HL-60/S4 treated with retinoic acid at 250 ng/mL for 4 days and 3 days (cell line): ENCODE measurements at regions not wholly inside any gene's neighbourhood (a gene's known extent, or its start where the extent isn't known, plus 50 kb on each side); places are given as distances from the start of the nearest gene placed in this dataset.
"Not testable (repeated sequence)": the region's sequence is repeated elsewhere in the genome, so short reads cannot be mapped to it uniquely, and the experiment has no call there.

Source experiments
- in situ Hi-C: fragments of 300-500 bp; cut with MboI; formaldehyde crosslinking; loops from 2 replicates; pipeline ENCODE4 v1.7.0; 2022; ENCODE audit warnings: low sequenced_read_pairs

- in situ Hi-C loops = loop anchor here (25.0 kb wide), 1 partner anchor 423 kb away; no protein-coding TSS in a partner anchor
Observed at GRCh38 chr1:10935724-10936123, 76.7 kb upstream of the TARDBP start.

- in situ Hi-C loops = loop anchor here (25.0 kb wide), 1 partner anchor 425 kb away; no protein-coding TSS in a partner anchor
Observed at GRCh38 chr1:10936998-10937901, 75.2 kb upstream of the TARDBP start.

DNA sequence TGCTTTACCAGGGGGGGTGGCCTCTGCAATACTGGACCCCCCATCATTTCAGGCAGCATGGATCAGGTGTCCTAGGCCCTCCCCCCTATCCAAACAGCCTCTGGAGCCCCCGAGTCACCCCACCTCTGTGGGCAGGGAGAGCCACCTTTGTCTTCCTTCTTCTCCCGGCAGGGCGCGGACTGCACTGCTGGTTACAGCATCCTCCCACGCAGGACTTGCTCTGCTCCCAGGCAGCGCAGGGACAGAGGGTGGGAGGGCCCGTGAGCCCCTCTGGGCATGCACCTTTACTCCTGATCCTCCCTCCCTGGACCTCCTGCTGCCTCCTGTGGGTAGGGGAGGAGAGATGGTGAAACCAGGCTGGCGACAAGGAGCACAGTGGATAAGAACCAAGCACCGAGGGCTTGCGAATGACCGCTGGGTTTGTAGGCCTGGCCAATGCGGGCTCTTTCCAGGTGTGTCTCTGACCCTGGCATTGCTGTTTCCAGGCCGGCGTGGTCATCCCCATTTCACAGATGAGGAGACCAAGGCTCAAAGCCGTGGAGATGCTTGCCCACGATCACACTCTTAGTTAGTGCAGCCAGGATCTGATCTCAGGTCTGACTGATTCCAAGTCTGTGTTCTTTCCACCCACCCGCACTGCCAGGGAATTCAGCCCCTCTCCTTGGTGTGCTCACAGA lies 73.6 kb upstream of the TARDBP start:
- in situ Hi-C loops = loop anchor here (25.0 kb wide), 1 partner anchor 427 kb away; no protein-coding TSS in a partner anchor

DNA sequence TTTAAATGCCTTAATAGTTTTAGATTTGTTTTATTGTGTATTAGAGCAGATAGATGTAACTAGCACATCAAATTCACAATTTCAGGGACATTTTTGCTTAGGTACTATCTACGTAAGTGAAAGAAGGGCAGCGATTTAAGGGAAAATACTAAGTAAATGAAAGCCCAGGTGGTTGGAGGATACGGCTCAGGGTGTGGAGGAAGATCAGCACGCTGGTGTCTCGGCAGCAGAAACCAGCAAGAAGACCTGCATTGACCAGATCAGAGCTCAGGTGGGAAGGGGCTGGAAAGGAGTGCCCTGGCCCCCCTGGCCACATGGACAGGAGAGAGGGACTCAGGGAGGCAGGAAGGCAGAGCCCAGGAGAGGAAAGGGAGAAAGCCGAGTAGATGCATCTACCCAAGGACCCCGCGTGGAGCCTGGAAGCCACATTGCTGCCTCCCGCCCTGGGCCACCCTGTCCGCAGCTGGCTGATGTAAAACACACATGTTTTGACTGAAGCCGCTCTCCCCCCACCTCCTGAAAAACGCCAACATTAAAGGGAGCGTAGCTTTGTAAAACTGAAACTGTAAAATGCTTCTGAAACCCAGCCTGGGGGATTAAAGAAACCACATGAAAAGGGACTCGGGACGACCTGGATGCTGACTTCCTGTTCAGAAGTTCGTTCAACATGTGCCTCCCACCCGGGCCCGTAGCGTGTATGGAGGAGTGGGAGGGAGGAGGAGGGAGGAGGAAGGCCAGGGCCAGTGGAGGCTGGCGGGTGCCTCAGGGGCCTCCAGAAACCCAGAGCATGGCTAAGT lies 72.6 kb upstream of the TARDBP start:
- in situ Hi-C loops = loop anchor here (25.0 kb wide), 1 partner anchor 428 kb away; no protein-coding TSS in a partner anchor

GRCh38 chr1:10940451-10940804 lies 72.0 kb upstream of the TARDBP start:
- in situ Hi-C loops = loop anchor here (25.0 kb wide), 1 partner anchor 428 kb away; no protein-coding TSS in a partner anchor

GRCh38 chr1:10940838-10941237 lies 71.6 kb upstream of the TARDBP start:
- in situ Hi-C loops = loop anchor here (25.0 kb wide), 1 partner anchor 429 kb away; no protein-coding TSS in a partner anchor

DNA sequence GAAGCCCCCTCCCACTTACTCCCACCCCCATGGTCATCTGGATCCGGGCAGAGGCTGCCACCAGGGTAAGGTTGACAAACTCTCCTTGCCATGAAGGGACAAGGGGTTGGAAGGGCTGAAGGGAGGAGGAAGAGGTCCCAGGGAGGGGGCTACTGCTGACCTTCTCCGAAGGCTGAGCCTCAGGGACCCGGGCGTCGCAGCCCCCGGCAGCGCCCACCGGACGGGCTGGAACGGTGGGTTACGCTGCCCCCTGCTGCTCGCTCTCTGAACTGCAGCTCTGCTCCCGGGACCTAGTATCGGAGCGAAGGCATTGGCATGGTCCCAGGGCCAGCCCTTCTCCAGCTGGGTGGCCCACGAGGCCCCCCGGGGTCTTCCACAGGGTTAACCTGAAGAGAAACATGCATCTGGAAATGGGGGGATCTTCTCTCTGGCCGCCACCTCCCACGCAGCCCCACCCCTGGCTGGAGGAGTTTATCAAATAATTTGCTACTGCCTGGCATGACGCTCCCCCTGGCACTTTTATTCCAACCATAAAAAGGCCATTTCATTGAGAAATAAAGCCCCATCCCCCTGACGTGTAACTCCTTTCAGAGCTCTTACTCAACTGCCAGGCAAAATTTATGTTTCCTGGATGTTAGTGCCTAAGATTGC lies 70.4 kb upstream of the TARDBP start:
- in situ Hi-C loops = loop anchor here (25.0 kb wide), 1 partner anchor 430 kb away; no protein-coding TSS in a partner anchor

DNA sequence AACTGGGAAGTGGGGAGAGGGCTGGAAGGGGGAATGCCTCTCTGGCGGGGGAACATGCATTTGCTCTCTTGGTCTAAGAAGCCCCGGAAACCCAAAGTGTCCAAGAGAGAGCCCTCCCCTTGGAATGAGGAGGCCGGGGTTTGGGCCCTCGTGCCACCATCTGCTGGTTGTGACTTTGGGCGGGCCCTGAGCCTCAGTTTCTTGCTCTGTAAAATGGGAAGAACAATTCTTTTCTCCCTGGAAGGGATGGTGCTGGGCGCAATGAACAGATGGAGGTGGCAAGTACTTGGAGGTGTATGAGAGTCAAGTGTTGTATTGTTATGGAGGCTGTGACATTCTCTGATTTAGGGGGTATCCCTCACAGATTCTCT lies 69.9 kb upstream of the TARDBP start:
- in situ Hi-C loops = loop anchor here (25.0 kb wide), 1 partner anchor 430 kb away; no protein-coding TSS in a partner anchor

DNA sequence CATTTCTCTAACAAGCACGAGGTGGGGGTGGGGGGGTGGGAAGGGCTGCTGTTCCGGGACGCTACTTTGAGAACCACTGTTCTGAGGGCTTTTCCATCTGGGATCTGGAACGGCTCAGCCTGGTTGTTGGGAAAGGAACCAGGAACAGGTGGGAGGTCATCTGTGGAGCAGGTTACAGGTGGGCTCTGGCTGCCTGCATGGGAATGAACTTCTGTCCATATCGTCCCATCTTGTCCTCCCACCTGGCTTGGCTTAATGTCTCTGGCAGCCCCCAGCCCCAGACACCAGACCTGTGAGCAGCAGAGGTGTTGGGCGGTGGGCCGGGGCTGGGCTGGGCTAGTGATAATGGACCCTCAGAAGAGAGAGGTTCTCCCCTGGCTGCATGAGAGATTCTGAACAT lies 69.4 kb upstream of the TARDBP start:
- in situ Hi-C loops = loop anchor here (25.0 kb wide), 1 partner anchor 431 kb away; no protein-coding TSS in a partner anchor

DNA sequence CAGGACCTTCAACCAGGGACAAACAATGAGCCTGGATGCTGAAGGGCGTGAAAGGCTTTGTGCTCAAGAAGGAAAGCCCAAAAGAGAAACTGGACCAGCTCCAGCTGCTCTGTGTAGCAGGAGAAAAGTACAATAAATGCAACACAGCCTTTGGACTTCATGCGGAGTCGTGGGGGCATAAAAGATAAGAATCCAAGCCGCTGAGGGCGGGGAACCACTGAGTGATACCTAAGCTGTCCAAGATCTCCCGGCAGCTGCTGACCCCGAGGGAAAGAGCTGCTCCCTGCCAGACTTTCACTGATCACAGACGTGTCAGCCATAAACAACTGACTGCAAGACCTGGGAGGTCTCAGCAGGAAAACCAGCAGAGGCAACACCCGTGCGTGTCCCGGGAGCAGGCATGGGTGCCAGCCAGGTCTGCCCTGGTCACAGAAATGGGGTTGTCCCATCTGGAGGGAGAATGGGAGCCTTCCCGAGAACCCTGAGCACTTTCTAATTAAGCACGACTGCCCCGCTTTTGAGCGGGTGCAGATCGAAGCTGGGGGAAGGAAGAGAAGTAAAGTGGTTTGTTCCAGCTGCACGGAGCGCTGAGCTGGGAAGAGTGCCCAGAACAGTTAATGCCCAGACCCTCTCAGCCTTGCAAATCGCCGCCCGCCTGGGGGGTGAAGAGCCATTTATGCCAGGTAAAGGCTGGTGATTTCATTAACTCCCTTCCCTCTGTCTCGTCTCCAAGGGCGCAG lies 68.3 kb upstream of the TARDBP start:
- in situ Hi-C loops = loop anchor here (25.0 kb wide), 1 partner anchor 432 kb away; no protein-coding TSS in a partner anchor

DNA sequence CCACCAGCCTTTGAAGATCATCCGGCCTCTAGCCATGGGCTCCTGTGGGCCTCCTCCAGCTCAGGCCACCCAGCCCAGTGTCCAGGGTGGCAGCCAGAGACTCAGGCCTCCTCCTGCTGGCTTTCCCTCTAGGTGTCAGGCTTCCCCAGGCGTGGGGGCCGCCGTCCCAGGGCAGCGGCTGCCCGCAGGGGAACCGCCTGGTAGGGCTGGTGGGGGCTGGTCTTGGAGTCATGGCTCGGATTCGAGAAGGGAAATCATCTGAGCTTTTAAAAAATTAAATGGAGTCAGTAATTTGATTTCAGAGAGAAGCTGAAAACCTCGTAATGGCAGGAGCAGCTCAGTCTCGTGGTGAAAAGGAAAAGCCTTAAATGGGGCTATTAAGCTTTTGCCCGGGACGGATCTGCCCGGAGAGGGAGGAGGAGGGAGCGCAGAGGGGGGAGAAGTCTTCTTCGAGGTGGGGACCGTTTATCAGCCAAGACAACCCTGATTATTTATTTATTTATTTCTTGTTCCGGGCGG lies 66.4 kb upstream of the TARDBP start:
- in situ Hi-C loops = loop anchor here (25.0 kb wide), 1 partner anchor 434 kb away; no protein-coding TSS in a partner anchor

DNA sequence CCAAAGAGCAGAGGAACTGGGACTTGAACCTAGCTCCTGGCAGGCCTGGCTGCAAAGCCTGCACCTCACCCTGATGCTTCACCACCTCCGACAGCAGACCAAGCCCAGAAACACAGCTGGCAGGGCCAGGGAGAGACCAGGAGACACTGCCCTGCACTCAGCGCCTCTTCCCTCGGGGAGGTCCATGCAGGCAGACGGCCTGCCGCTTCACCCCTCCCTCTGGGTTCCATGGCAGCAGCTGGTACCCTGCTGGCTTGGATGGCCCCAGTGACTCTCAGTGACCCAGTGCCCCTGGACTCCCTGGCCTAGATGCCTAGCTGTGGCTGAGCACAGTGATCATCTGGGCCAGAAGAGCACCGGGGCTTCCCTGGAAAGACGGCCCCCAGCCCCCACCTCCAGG lies 65.3 kb upstream of the TARDBP start:
- in situ Hi-C loops = loop anchor here (25.0 kb wide), 1 partner anchor 435 kb away; no protein-coding TSS in a partner anchor

DNA sequence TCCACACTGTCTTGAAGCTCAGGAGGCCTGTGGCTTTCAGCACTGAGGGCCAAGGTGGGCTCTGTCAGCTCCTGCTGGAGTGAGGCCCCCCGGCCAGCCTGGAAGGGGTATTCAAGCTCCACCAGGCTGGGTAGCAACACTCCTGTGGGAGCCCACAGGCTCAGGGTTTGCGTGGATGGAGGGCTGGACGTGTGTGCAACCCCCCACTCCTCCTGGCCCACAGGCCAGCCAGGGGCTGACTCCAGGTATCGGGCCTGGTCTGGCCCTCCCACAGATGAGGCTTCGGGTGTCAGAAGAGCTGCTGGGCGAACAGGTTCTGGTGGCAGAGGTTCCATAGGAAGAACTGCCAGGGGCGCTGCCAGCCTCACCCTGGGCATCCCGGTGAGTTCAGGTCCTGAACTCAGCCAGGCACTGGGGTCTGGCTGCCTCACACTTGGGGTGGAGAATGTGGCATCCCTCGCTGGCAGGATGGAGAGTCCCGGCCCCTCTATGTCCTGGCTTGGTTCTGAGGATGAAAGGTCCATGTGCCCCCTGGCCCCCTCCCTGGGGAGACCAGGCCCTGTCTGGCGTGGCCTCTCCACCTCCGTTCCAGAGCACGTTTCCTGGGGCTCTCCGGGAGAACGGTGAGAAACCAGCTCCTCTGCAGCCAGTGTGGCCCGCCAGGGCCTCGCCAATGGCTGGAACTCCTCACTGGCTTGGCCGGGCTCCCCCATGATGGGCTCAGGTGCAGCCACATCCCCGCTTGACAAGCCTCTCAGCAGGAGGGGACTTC lies 64.6 kb upstream of the TARDBP start:
- in situ Hi-C loops = loop anchor here (25.0 kb wide), 1 partner anchor 436 kb away; no protein-coding TSS in a partner anchor

- in situ Hi-C loops = loop anchor here (25.0 kb wide), 1 partner anchor 436 kb away; no protein-coding TSS in a partner anchor
Observed at GRCh38 chr1:10948463-10948775, 64.0 kb upstream of the TARDBP start.

- in situ Hi-C loops = no loop called here
Observed at GRCh38 chr1:10950316-10951172, 61.9 kb upstream of the TARDBP start.

GRCh38 chr1:10951298-10951697 lies 61.2 kb upstream of the TARDBP start:
- in situ Hi-C loops = not testable (repeated sequence)

- in situ Hi-C loops = no loop called here
Observed at GRCh38 chr1:10951961-10952360, 60.5 kb upstream of the TARDBP start.
